ENCODE measurements at regions not wholly inside any gene's neighbourhood (a gene's known extent, or its start where the extent isn't known, plus 50 kb on each side); places are given as distances from the start of the nearest gene placed in this dataset.

GRCh38 chr4:43351970-43352806 is 459.7 kb downstream of the GRXCR1 start:
- DNase-seq, result no peak

GRCh38 chr4:43352859-43353258 is 460.3 kb downstream of the GRXCR1 start:
- no peak for DNase-seq

- DNase-seq, result no peak
Measured at GRCh38 chr4:43353552-43353951, 461.0 kb downstream of the GRXCR1 start.

- no peak for DNase-seq
Measured at GRCh38 chr4:43356786-43357185, 464.3 kb downstream of the GRXCR1 start.

GRCh38 chr4:43357252-43357974 is 464.9 kb downstream of the GRXCR1 start:
- DNase-seq, result no peak

- no peak for DNase-seq
Measured at GRCh38 chr4:43360296-43360695, 467.8 kb downstream of the GRXCR1 start.

- DNase-seq, result no peak
Measured at GRCh38 chr4:43362875-43363636, 470.5 kb downstream of the GRXCR1 start.

GRCh38 chr4:43369036-43369594 is 476.6 kb downstream of the GRXCR1 start:
- no peak for DNase-seq

- no peak for DNase-seq
Measured at GRCh38 chr4:43373201-43373600, 480.7 kb downstream of the GRXCR1 start.

- no peak for DNase-seq
Measured at GRCh38 chr4:43374216-43374751, 481.8 kb downstream of the GRXCR1 start.

- DNase-seq, result no peak
Measured at GRCh38 chr4:43379016-43379415, 486.5 kb downstream of the GRXCR1 start.

- no peak for DNase-seq
Measured at GRCh38 chr4:43380093-43380492, 487.6 kb downstream of the GRXCR1 start.

- DNase-seq, result no peak
Measured at GRCh38 chr4:43391069-43391468, 498.6 kb downstream of the GRXCR1 start.

- no peak for DNase-seq
Measured at GRCh38 chr4:43394976-43395375, 502.5 kb downstream of the GRXCR1 start.

- DNase-seq, result no peak
Measured at GRCh38 chr4:43399726-43400125, 507.2 kb downstream of the GRXCR1 start.

- no peak for DNase-seq
Measured at GRCh38 chr4:43402393-43402792, 509.9 kb downstream of the GRXCR1 start.

GRCh38 chr4:43410636-43411035 is 518.1 kb downstream of the GRXCR1 start:
- DNase-seq, result no peak

GRCh38 chr4:43411226-43411625 is 518.7 kb downstream of the GRXCR1 start:
- DNase-seq, result no peak

- no peak for DNase-seq
Measured at GRCh38 chr4:43423276-43423675, 530.8 kb downstream of the GRXCR1 start.

- no peak for DNase-seq
Measured at GRCh38 chr4:43425206-43425605, 532.7 kb downstream of the GRXCR1 start.

- DNase-seq, result no peak
Measured at GRCh38 chr4:43435291-43435690, 542.8 kb downstream of the GRXCR1 start.

GRCh38 chr4:43452948-43453347 is 560.4 kb downstream of the GRXCR1 start:
- no peak for DNase-seq

GRCh38 chr4:43456383-43456782 is 563.9 kb downstream of the GRXCR1 start:
- DNase-seq, result no peak

Data from stimulated activated CD4-positive, alpha-beta T cell treated with anti-CD3 and anti-CD28 coated beads, Interleukin-4, amount 100 ng/mL, for 24 hours (primary cell).